ENCODE measurements at regions not wholly inside any gene's neighbourhood (a gene's known extent, or its start where the extent isn't known, plus 50 kb on each side); places are given as distances from the start of the nearest gene placed in this dataset.
A peak's percentile ranks its signal among the peaks of the same experiment; 100 is the strongest.
"Not testable (repeated sequence)": the region's sequence is repeated elsewhere in the genome, so short reads cannot be mapped to it uniquely, and the experiment has no call there.

GRCh38 chr18:14971461-14972185 lies 223.7 kb downstream of the ANKRD30B start:
- peaks cover 55% of the 10 kb centered on the region for H3K4me1 ChIP-seq (ENCODE audit: control insufficient read depth, insufficient read depth, low read length, unreplicated experiment)
- H3K4me3 ChIP-seq (ENCODE audit: low read depth, low read length): peak overlapping the region; percentile 54; the same call in 1 of the 2 replicates
- no peaks in the 10 kb centered on the region for H3K36me3 ChIP-seq (ENCODE audit: insufficient read depth, low read length)
- H2AFZ ChIP-seq (ENCODE audit: low read length, unreplicated experiment): no peak overlapping the region
- H3K27ac ChIP-seq (ENCODE audit: low read depth, low read length): peak overlapping the region; percentile 82
- no peaks in the 10 kb centered on the region for H3K27me3 ChIP-seq (ENCODE audit: insufficient read depth, low read length)
- H3K79me2 ChIP-seq (ENCODE audit: control insufficient read depth, insufficient read depth, low read length, unreplicated experiment): no peaks in the 10 kb centered on the region

GRCh38 chr18:14973421-14973820 lies 225.4 kb downstream of the ANKRD30B start:
- not testable (repeated sequence) for H3K79me2 ChIP-seq (ENCODE audit: control insufficient read depth, insufficient read depth, low read length, unreplicated experiment); H3K27ac ChIP-seq (ENCODE audit: low read depth, low read length); H3K4me3 ChIP-seq (ENCODE audit: low read depth, low read length); H3K27me3 ChIP-seq (ENCODE audit: insufficient read depth, low read length); H3K36me3 ChIP-seq (ENCODE audit: insufficient read depth, low read length); H2AFZ ChIP-seq (ENCODE audit: low read length, unreplicated experiment)
- H3K4me1 ChIP-seq (ENCODE audit: control insufficient read depth, insufficient read depth, low read length, unreplicated experiment): peaks cover 62% of the 10 kb centered on the region

GRCh38 chr18:14974088-14974487 lies 226.1 kb downstream of the ANKRD30B start:
- Histone ChIP-seq H3K27ac (ENCODE audit: low read depth, low read length) (no peak overlapping the region), H3K27me3 (ENCODE audit: insufficient read depth, low read length) (no peaks in the 10 kb centered on the region), H2AFZ (ENCODE audit: low read length, unreplicated experiment) (no peak overlapping the region), H3K4me3 (ENCODE audit: low read depth, low read length) (no peak overlapping the region), H3K4me1 (ENCODE audit: control insufficient read depth, insufficient read depth, low read length, unreplicated experiment) (peaks cover 62% of the 10 kb centered on the region), H3K36me3 (ENCODE audit: insufficient read depth, low read length) (no peaks in the 10 kb centered on the region), H3K79me2 (ENCODE audit: control insufficient read depth, insufficient read depth, low read length, unreplicated experiment) (no peaks in the 10 kb centered on the region)

GRCh38 chr18:14974576-14974975 lies 226.6 kb downstream of the ANKRD30B start:
- Histone ChIP-seq H3K4me1 (ENCODE audit: control insufficient read depth, insufficient read depth, low read length, unreplicated experiment) (peaks cover 58% of the 10 kb centered on the region), H3K36me3 (ENCODE audit: insufficient read depth, low read length) (no peaks in the 10 kb centered on the region), H3K27me3 (ENCODE audit: insufficient read depth, low read length) (no peaks in the 10 kb centered on the region), H3K27ac (ENCODE audit: low read depth, low read length) (peak overlapping the region; percentile 9; the same call in 1 of the 2 replicates), H3K4me3 (ENCODE audit: low read depth, low read length) (no peak overlapping the region), H3K79me2 (ENCODE audit: control insufficient read depth, insufficient read depth, low read length, unreplicated experiment) (no peaks in the 10 kb centered on the region), H2AFZ (ENCODE audit: low read length, unreplicated experiment) (no peak overlapping the region)

- Histone ChIP-seq H3K79me2 (ENCODE audit: control insufficient read depth, insufficient read depth, low read length, unreplicated experiment) (no peaks in the 10 kb centered on the region), H3K36me3 (ENCODE audit: insufficient read depth, low read length) (no peaks in the 10 kb centered on the region), H2AFZ (ENCODE audit: low read length, unreplicated experiment) (no peak overlapping the region), H3K4me1 (ENCODE audit: control insufficient read depth, insufficient read depth, low read length, unreplicated experiment) (peaks cover 52% of the 10 kb centered on the region), H3K27me3 (ENCODE audit: insufficient read depth, low read length) (no peaks in the 10 kb centered on the region), H3K27ac (ENCODE audit: low read depth, low read length) (no peak overlapping the region), H3K4me3 (ENCODE audit: low read depth, low read length) (no peak overlapping the region)
These were observed 227.5 kb downstream of the ANKRD30B start for GRCh38 chr18:14975431-14975830.

GRCh38 chr18:14976736-14977430 lies 228.9 kb downstream of the ANKRD30B start:
- no peak overlapping the region for H2AFZ ChIP-seq (ENCODE audit: low read length, unreplicated experiment)
- H3K4me1 ChIP-seq (ENCODE audit: control insufficient read depth, insufficient read depth, low read length, unreplicated experiment): peaks cover 38% of the 10 kb centered on the region
- H3K27ac ChIP-seq (ENCODE audit: low read depth, low read length): no peak overlapping the region
- no peaks in the 10 kb centered on the region for H3K27me3 ChIP-seq (ENCODE audit: insufficient read depth, low read length)
- H3K79me2 ChIP-seq (ENCODE audit: control insufficient read depth, insufficient read depth, low read length, unreplicated experiment): no peaks in the 10 kb centered on the region
- no peak overlapping the region for H3K4me3 ChIP-seq (ENCODE audit: low read depth, low read length)
- no peaks in the 10 kb centered on the region for H3K36me3 ChIP-seq (ENCODE audit: insufficient read depth, low read length)

- Histone ChIP-seq H3K4me3 (ENCODE audit: low read depth, low read length) (no peak overlapping the region), H3K4me1 (ENCODE audit: control insufficient read depth, insufficient read depth, low read length, unreplicated experiment) (peaks cover 32% of the 10 kb centered on the region), H2AFZ (ENCODE audit: low read length, unreplicated experiment) (no peak overlapping the region), H3K27me3 (ENCODE audit: insufficient read depth, low read length) (no peaks in the 10 kb centered on the region), H3K79me2 (ENCODE audit: control insufficient read depth, insufficient read depth, low read length, unreplicated experiment) (no peaks in the 10 kb centered on the region), H3K36me3 (ENCODE audit: insufficient read depth, low read length) (no peaks in the 10 kb centered on the region), H3K27ac (ENCODE audit: low read depth, low read length) (no peak overlapping the region)
These were observed 230.2 kb downstream of the ANKRD30B start for GRCh38 chr18:14978191-14978590.

GRCh38 chr18:14978962-14979535 lies 231.1 kb downstream of the ANKRD30B start:
- Histone ChIP-seq H3K4me3 (ENCODE audit: low read depth, low read length) (no peak overlapping the region), H3K36me3 (ENCODE audit: insufficient read depth, low read length) (no peaks in the 10 kb centered on the region), H3K27me3 (ENCODE audit: insufficient read depth, low read length) (no peaks in the 10 kb centered on the region), H3K27ac (ENCODE audit: low read depth, low read length) (no peak overlapping the region), H3K79me2 (ENCODE audit: control insufficient read depth, insufficient read depth, low read length, unreplicated experiment) (no peaks in the 10 kb centered on the region), H2AFZ (ENCODE audit: low read length, unreplicated experiment) (peak overlapping the region; percentile 53), H3K4me1 (ENCODE audit: control insufficient read depth, insufficient read depth, low read length, unreplicated experiment) (peaks cover 29% of the 10 kb centered on the region)

- Histone ChIP-seq H3K27me3 (ENCODE audit: insufficient read depth, low read length) (no peaks in the 10 kb centered on the region), H3K27ac (ENCODE audit: low read depth, low read length) (no peak overlapping the region), H3K79me2 (ENCODE audit: control insufficient read depth, insufficient read depth, low read length, unreplicated experiment) (no peaks in the 10 kb centered on the region), H3K4me3 (ENCODE audit: low read depth, low read length) (no peak overlapping the region), H3K4me1 (ENCODE audit: control insufficient read depth, insufficient read depth, low read length, unreplicated experiment) (peaks cover 23% of the 10 kb centered on the region), H2AFZ (ENCODE audit: low read length, unreplicated experiment) (no peak overlapping the region), H3K36me3 (ENCODE audit: insufficient read depth, low read length) (no peaks in the 10 kb centered on the region)
These were observed 231.9 kb downstream of the ANKRD30B start for GRCh38 chr18:14979875-14980274.

- not testable (repeated sequence) for H2AFZ ChIP-seq (ENCODE audit: low read length, unreplicated experiment); H3K4me3 ChIP-seq (ENCODE audit: low read depth, low read length); H3K79me2 ChIP-seq (ENCODE audit: control insufficient read depth, insufficient read depth, low read length, unreplicated experiment); H3K27me3 ChIP-seq (ENCODE audit: insufficient read depth, low read length); H3K4me1 ChIP-seq (ENCODE audit: control insufficient read depth, insufficient read depth, low read length, unreplicated experiment); H3K27ac ChIP-seq (ENCODE audit: low read depth, low read length); H3K36me3 ChIP-seq (ENCODE audit: insufficient read depth, low read length)
These were observed 236.6 kb downstream of the ANKRD30B start for GRCh38 chr18:14984531-14984930.
